ENCODE measurements at regions not wholly inside any gene's neighbourhood (a gene's known extent, or its start where the extent isn't known, plus 50 kb on each side); places are given as distances from the start of the nearest gene placed in this dataset.

DNA sequence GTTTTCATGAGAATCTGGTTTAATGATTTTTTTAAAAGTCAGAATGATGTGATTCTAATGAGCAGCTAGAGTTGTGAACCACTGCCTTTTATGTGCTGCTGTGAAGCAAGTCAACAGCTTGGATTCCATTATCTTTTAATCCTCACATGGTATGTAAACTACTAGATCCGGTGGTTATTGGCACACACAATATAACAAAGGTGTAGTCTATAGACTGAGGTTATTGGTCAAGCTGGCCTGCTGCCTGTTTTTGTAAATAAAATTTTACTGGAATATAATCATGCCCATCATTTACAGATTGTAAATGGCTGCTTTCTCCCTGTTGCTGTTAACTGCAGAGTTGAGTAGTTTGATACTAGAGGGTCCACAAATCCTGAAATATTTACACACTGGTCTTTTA lies 103.1 kb downstream of the OTOL1 start:
- TF ChIP-seq CTCF (IDR thresholded peaks at IDR 0.05) (no peak), POLR2A (IDR thresholded peaks at IDR 0.05) (no peak), POLR2AphosphoS5 (IDR thresholded peaks at IDR 0.05) (no peak)
